HG02938 (cell line): ENCODE measurements at regions not wholly inside any gene's neighbourhood (a gene's known extent, or its start where the extent isn't known, plus 50 kb on each side); places are given as distances from the start of the nearest gene placed in this dataset.

Experiments used
- ATAC-seq: cut with Tn5 transposase; IDR thresholded peaks from one replicate; pipeline ENCODE4 v1.9.1; 2021; ENCODE audit warnings: mild to moderate bottlenecking, moderate library complexity; ENCODE audit not compliant: unreplicated experiment

- ATAC-seq, result peak; percentile 58
These were observed 275.4 kb upstream of the CPEB2 start for GRCh38 chr4:14726877-14727361.

- ATAC-seq, result no peak
These were observed 272.8 kb upstream of the CPEB2 start for GRCh38 chr4:14729282-14730000.

GRCh38 chr4:14742054-14742453 is 260.2 kb upstream of the CPEB2 start:
- no peak for ATAC-seq

GRCh38 chr4:14743172-14743571 is 259.1 kb upstream of the CPEB2 start:
- ATAC-seq, result no peak

GRCh38 chr4:14743601-14744000 is 258.7 kb upstream of the CPEB2 start:
- ATAC-seq, result no peak

- ATAC-seq, result no peak
These were observed 257.9 kb upstream of the CPEB2 start for GRCh38 chr4:14744346-14744745.

DNA sequence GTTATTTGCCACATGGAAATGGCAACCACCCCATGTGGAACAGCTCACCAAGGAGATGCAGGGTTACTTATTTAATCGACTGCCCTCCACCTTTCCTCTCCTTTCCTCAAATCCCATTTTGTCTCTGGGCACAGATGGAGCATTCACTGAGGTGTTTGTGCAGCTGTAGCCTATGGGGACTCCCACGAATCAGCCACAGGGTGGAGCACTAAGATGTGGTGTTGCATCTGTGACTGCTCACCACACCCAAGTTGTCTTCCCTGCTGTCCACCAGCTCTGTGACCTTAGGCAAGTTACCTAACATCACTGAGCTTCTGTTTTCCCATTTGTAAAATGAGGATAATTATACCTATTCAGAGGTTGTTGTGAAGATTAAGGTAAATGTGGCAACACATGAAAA is 252.4 kb upstream of the CPEB2 start:
- ATAC-seq, result peak; percentile 62

DNA sequence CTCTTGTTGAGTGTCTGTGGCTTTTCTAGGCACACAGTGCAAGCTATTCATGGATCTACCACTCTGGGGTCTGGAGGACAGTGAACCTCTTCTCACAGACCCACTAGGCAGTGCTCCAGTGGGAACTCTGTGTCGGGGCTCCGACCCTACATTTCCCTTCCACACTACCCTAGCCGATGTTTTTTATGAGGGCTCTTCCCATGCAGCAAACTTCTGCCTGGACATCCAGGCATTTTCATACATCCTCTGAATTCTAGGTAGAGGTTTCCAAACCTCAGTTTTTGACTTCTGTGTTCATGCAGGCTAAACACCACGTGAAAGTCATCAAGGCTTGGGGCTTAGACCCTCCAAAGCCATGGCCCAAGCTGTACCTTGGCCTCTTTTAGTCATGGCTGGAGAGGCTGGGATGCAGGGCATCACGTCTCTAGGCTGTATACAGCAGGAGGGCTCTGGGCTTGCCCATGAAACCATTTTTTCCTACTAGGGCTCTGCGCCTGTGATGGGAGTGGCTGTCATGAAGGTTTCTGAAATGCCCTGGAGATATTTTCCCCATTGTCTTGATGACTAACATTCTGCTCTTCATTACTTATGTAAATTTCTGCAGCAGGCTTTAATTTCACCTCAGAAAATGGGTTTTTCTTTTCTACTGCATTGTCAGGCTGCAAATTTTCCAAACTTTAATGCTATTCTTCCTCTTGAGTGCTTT is 249.8 kb upstream of the CPEB2 start:
- ATAC-seq, result no peak

DNA sequence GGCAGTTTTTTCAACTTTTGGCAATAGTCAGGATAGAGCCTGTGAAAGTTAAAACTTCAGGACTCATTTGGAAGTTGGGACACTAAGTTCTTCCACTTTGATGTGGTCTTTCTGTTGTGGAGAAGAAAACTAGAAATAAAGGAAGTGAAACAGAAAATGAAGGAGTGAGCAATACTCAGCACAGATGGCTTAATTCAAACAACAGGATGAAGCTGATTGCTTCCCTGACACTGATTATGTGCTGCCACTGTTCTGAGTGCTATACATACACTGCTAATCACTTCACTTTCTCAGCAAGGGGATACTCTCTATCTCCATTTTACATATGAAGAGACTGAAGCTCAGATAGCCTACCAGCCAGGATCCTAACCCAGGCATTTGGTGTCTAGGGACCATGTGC is 235.1 kb upstream of the CPEB2 start:
- peak; percentile 48 for ATAC-seq

DNA sequence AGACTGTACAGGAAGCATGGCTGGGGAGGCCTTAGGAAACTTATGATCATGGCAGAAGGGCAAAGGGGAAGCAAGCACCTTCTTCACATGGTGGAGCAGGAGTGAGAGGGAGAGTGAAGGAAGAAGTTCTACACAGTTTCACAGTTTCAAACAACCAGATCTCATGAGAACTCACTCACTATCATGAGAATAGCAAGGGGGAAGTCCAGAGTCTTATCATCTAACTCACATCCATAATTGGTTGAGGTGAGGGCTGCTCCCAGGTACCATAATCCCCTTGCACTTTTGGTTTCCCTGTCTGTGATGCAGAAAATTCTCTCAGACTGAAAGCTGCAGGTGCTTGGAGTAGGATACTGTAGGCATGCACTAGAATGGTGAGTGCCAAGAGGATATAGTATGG is 233.8 kb upstream of the CPEB2 start:
- ATAC-seq, result no peak

DNA sequence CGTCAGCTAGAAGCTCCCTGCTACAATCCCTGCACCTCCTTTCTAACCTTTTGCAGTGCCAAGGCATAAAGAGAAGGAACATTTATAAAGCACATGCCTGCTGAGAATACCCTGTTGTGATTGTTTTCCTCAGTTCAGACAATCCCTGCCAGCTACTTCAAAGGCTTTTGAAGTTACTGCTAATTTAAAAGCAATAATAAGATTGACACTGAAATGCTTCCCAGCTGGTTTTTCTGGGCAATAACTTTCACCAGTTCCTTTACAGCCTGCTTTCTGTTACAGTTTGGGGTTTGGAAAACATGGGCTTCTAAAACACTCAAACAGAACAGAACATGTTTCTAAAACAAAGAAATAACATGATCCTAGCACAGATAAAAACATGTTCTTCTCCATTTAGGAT is 232.3 kb upstream of the CPEB2 start:
- ATAC-seq, result no peak

- ATAC-seq, result no peak
These were observed 231.2 kb upstream of the CPEB2 start for GRCh38 chr4:14771094-14771493.

GRCh38 chr4:14771504-14772175 is 230.6 kb upstream of the CPEB2 start:
- no peak for ATAC-seq

GRCh38 chr4:14772388-14772787 is 229.9 kb upstream of the CPEB2 start:
- ATAC-seq, result no peak

- ATAC-seq, result peak; percentile 98
These were observed 219.0 kb upstream of the CPEB2 start for GRCh38 chr4:14783011-14783877.

DNA sequence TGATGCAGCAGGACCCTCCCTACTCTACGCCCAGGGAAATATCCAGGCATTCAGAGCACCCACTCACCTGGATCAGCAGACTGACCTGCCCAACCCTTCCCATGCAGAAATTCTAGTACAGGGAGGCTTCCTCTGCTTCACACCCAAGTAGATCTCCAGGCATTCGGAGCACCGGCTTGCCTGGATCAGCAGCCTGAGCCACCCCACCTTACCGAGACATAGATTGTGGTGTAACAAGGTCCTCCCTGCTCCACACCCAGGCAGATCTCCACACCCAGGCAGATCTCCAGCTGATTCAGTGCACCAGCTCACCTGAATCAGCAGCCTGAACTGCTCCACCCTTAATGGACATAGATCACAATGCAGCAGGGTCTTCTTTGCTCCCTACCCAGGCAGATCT is 215.1 kb upstream of the CPEB2 start:
- no peak for ATAC-seq

DNA sequence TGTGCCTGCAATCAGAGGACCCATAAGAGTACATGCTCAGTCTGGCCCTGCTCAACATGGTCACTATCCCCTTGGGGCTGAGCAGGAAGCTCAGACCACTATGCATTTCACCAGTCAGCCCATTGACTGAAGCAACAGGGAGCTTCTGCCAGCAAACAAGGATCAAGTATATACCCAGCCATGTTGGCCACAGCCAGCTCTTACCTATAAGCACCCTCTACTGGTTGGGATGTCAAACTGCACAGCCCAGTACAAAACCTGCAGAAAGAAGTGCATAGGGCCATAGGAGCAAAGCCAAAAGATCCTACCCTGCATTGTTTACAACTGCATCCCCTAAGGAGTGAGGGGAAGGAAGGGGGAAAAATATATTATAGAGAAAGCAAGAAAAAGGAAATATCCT is 214.4 kb upstream of the CPEB2 start:
- no peak for ATAC-seq

- ATAC-seq, result no peak
These were observed 211.8 kb upstream of the CPEB2 start for GRCh38 chr4:14790494-14790893.

GRCh38 chr4:14792702-14793227 is 209.5 kb upstream of the CPEB2 start:
- ATAC-seq, result no peak

DNA sequence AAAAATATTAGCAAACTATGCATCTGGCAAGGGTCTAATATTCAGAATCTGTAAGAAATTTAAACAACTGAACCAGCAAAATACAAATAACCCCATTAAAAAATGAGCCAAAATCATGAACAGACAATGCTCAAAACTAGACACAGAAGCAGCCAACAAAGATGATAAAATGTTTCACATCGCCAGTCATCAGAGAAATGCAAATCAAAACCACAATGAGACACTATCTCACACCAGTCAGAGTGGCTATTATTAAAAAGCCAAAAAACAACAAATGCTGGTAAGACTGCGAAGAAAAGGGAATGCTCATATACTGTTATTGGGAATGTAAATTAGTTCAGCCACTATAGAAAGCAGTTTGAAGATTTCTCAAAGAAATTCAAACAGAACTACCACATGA is 201.3 kb upstream of the CPEB2 start:
- no peak for ATAC-seq

- no peak for ATAC-seq
These were observed 199.7 kb upstream of the CPEB2 start for GRCh38 chr4:14802596-14802995.
